ENCODE measurements at regions not wholly inside any gene's neighbourhood (a gene's known extent, or its start where the extent isn't known, plus 50 kb on each side); places are given as distances from the start of the nearest gene placed in this dataset.

- H3K4me3 ChIP-seq: no peak overlapping the region
- intact Hi-C loops (cut with DNase I, micrococcal nuclease): no loop called here
- H3K4me1 ChIP-seq (ENCODE audit: low read depth): no peaks in the 10 kb centered on the region
- H3K9me3 ChIP-seq: no peaks in the 10 kb centered on the region
- H3K36me3 ChIP-seq (ENCODE audit: low read depth): no peaks in the 10 kb centered on the region
- TF ChIP-seq CTCF (IDR thresholded peaks at IDR 0.05): no peak
- DNase-seq (no peak), ATAC-seq (no peak)
Observed at GRCh38 chr20:47879771-47880170, 94.5 kb upstream of the SULF2 start.

GRCh38 chr20:47878601-47879027 is 93.3 kb upstream of the SULF2 start:
- Histone ChIP-seq H3K4me3 (no peak overlapping the region), H3K4me1 (ENCODE audit: low read depth) (no peaks in the 10 kb centered on the region), H3K36me3 (ENCODE audit: low read depth) (no peaks in the 10 kb centered on the region), H3K9me3 (no peaks in the 10 kb centered on the region)
- no peak for TF ChIP-seq CTCF (IDR thresholded peaks at IDR 0.05)
- DNase-seq: no peak
- ATAC-seq: no peak
- intact Hi-C loops (cut with DNase I, micrococcal nuclease): no loop called here

- H3K4me3 ChIP-seq: no peak overlapping the region
- DNase-seq (no peak), ATAC-seq (no peak)
- no peak for TF ChIP-seq CTCF (IDR thresholded peaks at IDR 0.05)
- H3K4me1 ChIP-seq (ENCODE audit: low read depth): no peaks in the 10 kb centered on the region
- intact Hi-C loops (cut with DNase I, micrococcal nuclease): no loop called here
- no peaks in the 10 kb centered on the region for H3K9me3 ChIP-seq
- no peaks in the 10 kb centered on the region for H3K36me3 ChIP-seq (ENCODE audit: low read depth)
Observed at GRCh38 chr20:47876311-47877088, 91.2 kb upstream of the SULF2 start.

GRCh38 chr20:47875297-47876025 is 90.2 kb upstream of the SULF2 start:
- ATAC-seq (no peak), DNase-seq (no peak)
- intact Hi-C loops (cut with DNase I, micrococcal nuclease): no loop called here

GRCh38 chr20:47872341-47872740 is 87.1 kb upstream of the SULF2 start:
- Histone ChIP-seq H3K4me3 (no peak overlapping the region), H3K36me3 (ENCODE audit: low read depth) (no peaks in the 10 kb centered on the region), H3K9me3 (no peaks in the 10 kb centered on the region), H3K4me1 (ENCODE audit: low read depth) (no peaks in the 10 kb centered on the region)
- TF ChIP-seq CTCF (IDR thresholded peaks at IDR 0.05): no peak
- intact Hi-C loops (cut with DNase I, micrococcal nuclease): no loop called here
- ATAC-seq (no peak), DNase-seq (no peak)

More at GRCh38 chr20:47875297-47876025, 90.2 kb upstream of the SULF2 start:
- Histone ChIP-seq H3K4me1 (ENCODE audit: low read depth) (no peaks in the 10 kb centered on the region), H3K4me3 (no peak overlapping the region), H3K36me3 (ENCODE audit: low read depth) (no peaks in the 10 kb centered on the region), H3K9me3 (no peaks in the 10 kb centered on the region)
- TF ChIP-seq CTCF (IDR thresholded peaks at IDR 0.05): no peak
